Neural cell (in vitro differentiated cells): ENCODE measurements at regions not wholly inside any gene's neighbourhood (a gene's known extent, or its start where the extent isn't known, plus 50 kb on each side); places are given as distances from the start of the nearest gene placed in this dataset.
A peak's percentile ranks its signal among the peaks of the same experiment; 100 is the strongest.

Experiments used
- H2AFZ ChIP-seq: fragments of 200-600, 300-800 bp; sonication (generic), shearing (Covaris generic); 2 replicates; pipeline ENCODE4 v1.6.0; 2014; ENCODE audit warnings: low read depth, mild to moderate bottlenecking, antibody characterized with exemption, low read length, moderate library complexity
- H3F3A ChIP-seq: fragments of 200-600 bp; shearing (Covaris generic); 2 replicates; pipeline ENCODE4 v1.6.1; 2016; ENCODE audit warnings: mild to moderate bottlenecking, moderate library complexity, mixed read lengths, antibody characterized with exemption, low read length; ENCODE audit not compliant: insufficient read depth, poor library complexity, severe bottlenecking
- H3K27ac ChIP-seq: fragments of 200-600, 300-800 bp; sonication (generic), shearing (Covaris generic); 2 replicates; pipeline ENCODE4 v1.5.1; 2014; ENCODE audit warnings: mild to moderate bottlenecking, low read length, moderate library complexity
- H3K27me3 ChIP-seq: fragments of 300-800, 200-600 bp; sonication (generic), shearing (Covaris generic); 2 replicates; pipeline ENCODE4 v1.6.0; 2014; ENCODE audit warnings: mild to moderate bottlenecking, low read depth, low read length, moderate library complexity; ENCODE audit not compliant: insufficient read depth
- H3K36me3 ChIP-seq: fragments of 300-800, 200-600 bp; sonication (generic), shearing (Covaris generic); 2 replicates; pipeline ENCODE4 v1.5.1; 2014; ENCODE audit warnings: mild to moderate bottlenecking, antibody characterized with exemption, low read length, moderate library complexity; ENCODE audit not compliant: insufficient read depth
- H3K4me2 ChIP-seq: fragments of 300-800, 200-600 bp; sonication (generic), shearing (Covaris generic); 2 replicates; pipeline ENCODE4 v1.6.0; 2014; ENCODE audit warnings: mild to moderate bottlenecking, low read length
- H3K4me3 ChIP-seq: fragments of 300-800, 200-600 bp; sonication (generic), shearing (Covaris generic); 2 replicates; pipeline ENCODE4 v1.5.1; 2014; ENCODE audit warnings: mild to moderate bottlenecking, low read length, moderate library complexity
- H3K79me2 ChIP-seq: fragments of 200-600 bp; shearing (Covaris generic); replicated peaks from 2 replicates; pipeline ENCODE4 v1.6.0; 2014; ENCODE audit warnings: mild to moderate bottlenecking, low read length, moderate library complexity; ENCODE audit not compliant: insufficient read depth
- H3K9ac ChIP-seq: fragments of 300-800, 200-600 bp; sonication (generic), shearing (Covaris generic); 2 replicates; pipeline ENCODE4 v1.6.1; 2016; ENCODE audit warnings: mild to moderate bottlenecking, low read length, mixed read lengths
- H3K9me2 ChIP-seq: fragments of 200-600 bp; shearing (Covaris generic); 2 replicates; pipeline ENCODE4 v1.6.1; 2016; ENCODE audit warnings: mild to moderate bottlenecking, low read length, mixed read lengths; ENCODE audit not compliant: insufficient read depth
- H3K9me3 ChIP-seq: fragments of 200-600, 300-800 bp; sonication (generic), shearing (Covaris generic); 2 replicates; pipeline ENCODE4 v1.6.1; 2016; ENCODE audit warnings: mild to moderate bottlenecking, mixed run types, low read length, moderate library complexity, mixed read lengths
- H4K20me1 ChIP-seq: fragments of 200-600 bp; shearing (Covaris generic); 2 replicates; pipeline ENCODE4 v1.6.1; 2016; ENCODE audit warnings: mild to moderate bottlenecking, mixed run types; ENCODE audit not compliant: insufficient read depth
- EP300 ChIP-seq: fragments of 450-650 bp; conservative IDR thresholded peaks from 2 replicates; pipeline ENCODE4 v1.6.1; 2014; ENCODE audit warnings: antibody characterized with exemption, mild to moderate bottlenecking, moderate library complexity; ENCODE audit not compliant: poor library complexity, severe bottlenecking
- EZH2 ChIP-seq: fragments of 200-600, 300-800 bp; shearing (Covaris generic), sonication (generic); IDR thresholded peaks from 2 replicates; pipeline ENCODE4 v1.6.1; 2014; ENCODE audit warnings: antibody characterized with exemption, low read length, borderline replicate concordance, mild to moderate bottlenecking; ENCODE audit not compliant: insufficient read depth, poor library complexity, severe bottlenecking
- MXI1 ChIP-seq: fragments of 450-650 bp; conservative IDR thresholded peaks from 2 replicates; pipeline ENCODE4 v1.6.1; 2014; ENCODE audit warnings: antibody characterized with exemption, mild to moderate bottlenecking; ENCODE audit not compliant: poor library complexity, severe bottlenecking
- POLR2AphosphoS5 ChIP-seq: IDR thresholded peaks from 2 replicates; pipeline ENCODE4 v1.6.1; 2012
- RAD21 ChIP-seq: fragments of 450-650 bp; conservative IDR thresholded peaks from 2 replicates; pipeline ENCODE4 v1.6.1; 2014; ENCODE audit warnings: antibody characterized with exemption, mild to moderate bottlenecking, moderate library complexity
- SMC3 ChIP-seq: fragments of 450-650 bp; conservative IDR thresholded peaks from 2 replicates; pipeline ENCODE4 v1.6.1; 2014; ENCODE audit warnings: antibody characterized with exemption, mild to moderate bottlenecking, moderate library complexity; ENCODE audit not compliant: poor library complexity
- TAF1 ChIP-seq: IDR thresholded peaks from 2 replicates; pipeline ENCODE4 v1.6.1; 2012; ENCODE audit warnings: low read depth
- TF ChIP-seq, protein P1 (sequence below): IDR thresholded peaks from 2 replicates; pipeline ENCODE4 v1.6.1; 2012; ENCODE audit warnings: borderline replicate concordance
- TF ChIP-seq, protein P2 (sequence below): fragments of 450-650 bp; IDR thresholded peaks from 2 replicates; pipeline ENCODE4 v1.5.1; 2014; ENCODE audit warnings: antibody characterized with exemption, mild to moderate bottlenecking, moderate library complexity; ENCODE audit not compliant: poor library complexity, severe bottlenecking

DNA sequence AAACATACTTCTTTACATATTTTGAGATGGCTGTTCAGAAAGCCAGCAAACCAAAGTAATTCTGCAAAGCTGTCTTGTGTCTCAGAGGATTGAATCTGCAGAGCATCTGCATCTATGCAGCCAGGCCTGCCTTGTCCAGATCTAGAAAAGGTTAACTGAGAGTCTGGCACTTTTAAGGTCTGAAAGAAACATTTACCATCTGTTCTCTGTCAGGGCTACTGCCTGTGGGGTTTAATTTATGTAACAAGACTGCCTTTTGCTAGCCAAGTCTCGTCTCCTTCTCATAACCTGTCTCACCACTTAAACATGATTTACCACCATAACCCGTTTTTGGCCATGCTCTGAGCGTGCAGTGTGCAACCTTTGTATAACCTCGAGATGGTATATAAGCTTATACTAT is 194.2 kb downstream of the SYT10 start:
- Histone ChIP-seq H3K4me2 (no peak overlapping the region), H4K20me1 (no peaks in the 10 kb centered on the region), H3K9me2 (no peaks in the 10 kb centered on the region), H2AFZ (no peak overlapping the region), H3F3A (no peaks in the 10 kb centered on the region), H3K27ac (no peak overlapping the region), H3K36me3 (no peaks in the 10 kb centered on the region), H3K9me3 (no peaks in the 10 kb centered on the region), H3K79me2 (no peaks in the 10 kb centered on the region), H3K27me3 (no peaks in the 10 kb centered on the region), H3K9ac (no peak overlapping the region), H3K4me3 (no peak overlapping the region)
- TF ChIP-seq TAF1 (no peak), POLR2AphosphoS5 (no peak), EZH2 (no peak), EP300 (no peak), MXI1 (no peak), SMC3 (no peak), RAD21 (no peak)
- TF ChIP-seq, protein P1, sequence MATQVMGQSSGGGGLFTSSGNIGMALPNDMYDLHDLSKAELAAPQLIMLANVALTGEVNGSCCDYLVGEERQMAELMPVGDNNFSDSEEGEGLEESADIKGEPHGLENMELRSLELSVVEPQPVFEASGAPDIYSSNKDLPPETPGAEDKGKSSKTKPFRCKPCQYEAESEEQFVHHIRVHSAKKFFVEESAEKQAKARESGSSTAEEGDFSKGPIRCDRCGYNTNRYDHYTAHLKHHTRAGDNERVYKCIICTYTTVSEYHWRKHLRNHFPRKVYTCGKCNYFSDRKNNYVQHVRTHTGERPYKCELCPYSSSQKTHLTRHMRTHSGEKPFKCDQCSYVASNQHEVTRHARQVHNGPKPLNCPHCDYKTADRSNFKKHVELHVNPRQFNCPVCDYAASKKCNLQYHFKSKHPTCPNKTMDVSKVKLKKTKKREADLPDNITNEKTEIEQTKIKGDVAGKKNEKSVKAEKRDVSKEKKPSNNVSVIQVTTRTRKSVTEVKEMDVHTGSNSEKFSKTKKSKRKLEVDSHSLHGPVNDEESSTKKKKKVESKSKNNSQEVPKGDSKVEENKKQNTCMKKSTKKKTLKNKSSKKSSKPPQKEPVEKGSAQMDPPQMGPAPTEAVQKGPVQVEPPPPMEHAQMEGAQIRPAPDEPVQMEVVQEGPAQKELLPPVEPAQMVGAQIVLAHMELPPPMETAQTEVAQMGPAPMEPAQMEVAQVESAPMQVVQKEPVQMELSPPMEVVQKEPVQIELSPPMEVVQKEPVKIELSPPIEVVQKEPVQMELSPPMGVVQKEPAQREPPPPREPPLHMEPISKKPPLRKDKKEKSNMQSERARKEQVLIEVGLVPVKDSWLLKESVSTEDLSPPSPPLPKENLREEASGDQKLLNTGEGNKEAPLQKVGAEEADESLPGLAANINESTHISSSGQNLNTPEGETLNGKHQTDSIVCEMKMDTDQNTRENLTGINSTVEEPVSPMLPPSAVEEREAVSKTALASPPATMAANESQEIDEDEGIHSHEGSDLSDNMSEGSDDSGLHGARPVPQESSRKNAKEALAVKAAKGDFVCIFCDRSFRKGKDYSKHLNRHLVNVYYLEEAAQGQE = no peak
- TF ChIP-seq, protein P2, sequence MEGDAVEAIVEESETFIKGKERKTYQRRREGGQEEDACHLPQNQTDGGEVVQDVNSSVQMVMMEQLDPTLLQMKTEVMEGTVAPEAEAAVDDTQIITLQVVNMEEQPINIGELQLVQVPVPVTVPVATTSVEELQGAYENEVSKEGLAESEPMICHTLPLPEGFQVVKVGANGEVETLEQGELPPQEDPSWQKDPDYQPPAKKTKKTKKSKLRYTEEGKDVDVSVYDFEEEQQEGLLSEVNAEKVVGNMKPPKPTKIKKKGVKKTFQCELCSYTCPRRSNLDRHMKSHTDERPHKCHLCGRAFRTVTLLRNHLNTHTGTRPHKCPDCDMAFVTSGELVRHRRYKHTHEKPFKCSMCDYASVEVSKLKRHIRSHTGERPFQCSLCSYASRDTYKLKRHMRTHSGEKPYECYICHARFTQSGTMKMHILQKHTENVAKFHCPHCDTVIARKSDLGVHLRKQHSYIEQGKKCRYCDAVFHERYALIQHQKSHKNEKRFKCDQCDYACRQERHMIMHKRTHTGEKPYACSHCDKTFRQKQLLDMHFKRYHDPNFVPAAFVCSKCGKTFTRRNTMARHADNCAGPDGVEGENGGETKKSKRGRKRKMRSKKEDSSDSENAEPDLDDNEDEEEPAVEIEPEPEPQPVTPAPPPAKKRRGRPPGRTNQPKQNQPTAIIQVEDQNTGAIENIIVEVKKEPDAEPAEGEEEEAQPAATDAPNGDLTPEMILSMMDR = no peak

DNA sequence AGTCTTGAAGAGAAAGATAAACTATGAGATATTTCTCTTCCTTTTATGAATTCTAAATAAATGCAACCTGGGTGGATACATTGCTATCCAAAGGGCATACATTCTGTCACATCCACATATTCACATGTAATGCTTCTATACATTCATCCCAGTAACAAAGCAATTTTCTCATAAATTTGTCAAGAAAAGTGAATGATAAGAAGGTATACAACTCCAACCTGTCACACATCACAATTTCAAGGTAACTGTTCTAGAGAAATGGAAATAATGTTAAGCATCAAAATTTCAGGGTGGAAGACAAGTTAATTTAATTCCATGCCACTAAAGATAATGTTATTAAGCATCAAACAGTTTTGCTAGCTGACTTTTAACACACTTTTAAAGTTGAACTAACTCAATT is 212.9 kb downstream of the SYT10 start:
- Histone ChIP-seq H3K9ac (no peak overlapping the region), H3K9me2 (no peaks in the 10 kb centered on the region), H3K9me3 (no peaks in the 10 kb centered on the region), H3K79me2 (no peaks in the 10 kb centered on the region), H3F3A (no peaks in the 10 kb centered on the region), H4K20me1 (no peaks in the 10 kb centered on the region), H3K4me3 (no peak overlapping the region), H3K27ac (no peak overlapping the region), H2AFZ (no peak overlapping the region), H3K36me3 (no peaks in the 10 kb centered on the region), H3K27me3 (no peaks in the 10 kb centered on the region), H3K4me2 (peak overlapping the region; percentile 16)
- TF ChIP-seq EP300 = peak; percentile 90
- no peak for TF ChIP-seq RAD21
- TF ChIP-seq POLR2AphosphoS5 = peak; percentile 63

DNA sequence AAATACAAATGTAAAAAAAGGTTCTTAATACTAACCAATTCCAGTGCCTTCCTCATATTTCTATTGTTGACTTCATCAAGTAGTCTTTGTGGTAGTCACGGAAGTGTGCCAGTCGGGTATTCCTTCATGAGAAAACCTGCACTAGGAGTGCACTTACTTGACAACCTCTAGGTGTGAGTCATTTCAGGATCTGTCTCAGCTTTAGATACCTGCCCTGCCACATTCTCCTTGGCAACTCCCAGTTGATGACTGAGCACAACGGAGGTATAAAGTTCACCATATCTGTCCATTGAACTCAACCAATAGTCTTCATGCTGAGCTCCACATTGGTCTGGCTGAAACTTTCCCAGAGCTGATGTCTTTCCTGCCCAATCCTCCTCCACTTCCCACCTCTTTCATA is 215.7 kb downstream of the SYT10 start:
- Histone ChIP-seq H3K79me2 (no peaks in the 10 kb centered on the region), H4K20me1 (no peaks in the 10 kb centered on the region), H3K4me3 (no peak overlapping the region), H3K36me3 (no peaks in the 10 kb centered on the region), H2AFZ (no peak overlapping the region), H3K9me2 (no peaks in the 10 kb centered on the region), H3K9me3 (no peaks in the 10 kb centered on the region), H3K27ac (no peak overlapping the region), H3K4me2 (no peak overlapping the region), H3F3A (no peaks in the 10 kb centered on the region), H3K9ac (no peak overlapping the region), H3K27me3 (no peaks in the 10 kb centered on the region)
- no peak for TF ChIP-seq POLR2AphosphoS5
- TF ChIP-seq EP300 = no peak
- TF ChIP-seq, protein P1 = no peak
